Smooth muscle cell (in vitro differentiated cells): ENCODE measurements at regions not wholly inside any gene's neighbourhood (a gene's known extent, or its start where the extent isn't known, plus 50 kb on each side); places are given as distances from the start of the nearest gene placed in this dataset.

ENCODE experiments used
- DNase-seq: peaks from one replicate; lab custom pipeline; 2025; ENCODE audit not compliant: unreplicated experiment; lab: John Stamatoyannopoulos, UW
- H2AFZ ChIP-seq: fragments of 200-600 bp; sonication (generic); 2 replicates; pipeline ENCODE4 v1.6.0; 2016; ENCODE audit warnings: antibody characterized with exemption, low read depth, mild to moderate bottlenecking
- H3F3A ChIP-seq: fragments of 200-600 bp; sonication (generic); 2 replicates; pipeline ENCODE4 v1.6.0; 2017; ENCODE audit warnings: antibody characterized with exemption, low read depth
- H3K27ac ChIP-seq: fragments of 200-600 bp; sonication (generic); 2 replicates; pipeline ENCODE4 v1.5.1; 2016; ENCODE audit warnings: low read depth, mild to moderate bottlenecking
- H3K27me3 ChIP-seq: fragments of 200-600 bp; sonication (generic); 2 replicates; pipeline ENCODE4 v1.6.1; 2016; ENCODE audit warnings: low read depth, mild to moderate bottlenecking
- H3K36me3 ChIP-seq: fragments of 200-600 bp; sonication (generic); 2 replicates; pipeline ENCODE4 v1.5.1; 2016; ENCODE audit warnings: low read depth
- H3K4me1 ChIP-seq: fragments of 200-600 bp; sonication (generic); 2 replicates; pipeline ENCODE4 v1.5.1; 2016; ENCODE audit warnings: low read depth
- H3K4me2 ChIP-seq: fragments of 200-600 bp; sonication (generic); 2 replicates; pipeline ENCODE4 v1.6.0; 2016; ENCODE audit warnings: mild to moderate bottlenecking
- H3K4me3 ChIP-seq: fragments of 200-600 bp; sonication (generic); 2 replicates; pipeline ENCODE4 v1.5.1; 2016; ENCODE audit warnings: mild to moderate bottlenecking
- H3K79me2 ChIP-seq: fragments of 200-600 bp; sonication (generic); 2 replicates; pipeline ENCODE4 v1.6.0; 2016; ENCODE audit warnings: low read depth, mild to moderate bottlenecking
- H3K9ac ChIP-seq: fragments of 200-600 bp; sonication (generic); 2 replicates; pipeline ENCODE4 v1.6.0; 2016; ENCODE audit warnings: low read depth
- H3K9me3 ChIP-seq: fragments of 200-600 bp; sonication (generic); replicated peaks from 2 replicates; pipeline ENCODE4 v1.5.1; 2016; ENCODE audit warnings: low read depth
- H4K20me1 ChIP-seq: fragments of 200-600 bp; sonication (generic); 2 replicates; pipeline ENCODE4 v1.6.0; 2016; ENCODE audit warnings: low read depth
- CTCF ChIP-seq: fragments of 200-600 bp; sonication (generic); IDR thresholded peaks from 2 replicates; pipeline ENCODE4 v1.5.1; 2017; ENCODE audit warnings: borderline replicate concordance, mild to moderate bottlenecking, antibody characterized with exemption; ENCODE audit not compliant: insufficient read depth, poor library complexity, severe bottlenecking
- WGBS: methylation state at CpG from one replicate; pipeline ENCODE4 v1.1.7; 2016; ENCODE audit warnings: low lambda C conversion rate; 5-methylcytosine and 5-hydroxymethylcytosine counted together

- Histone ChIP-seq H3K9ac (no peak overlapping the region), H2AFZ (no peak overlapping the region), H3K27ac (no peak overlapping the region), H3K4me3 (no peak overlapping the region), H3K79me2 (no peaks in the 10 kb centered on the region), H3K36me3 (no peaks in the 10 kb centered on the region), H3K27me3 (no peaks in the 10 kb centered on the region), H3K4me2 (no peak overlapping the region), H4K20me1 (no peaks in the 10 kb centered on the region), H3K4me1 (no peaks in the 10 kb centered on the region), H3K9me3 (no peaks in the 10 kb centered on the region), H3F3A (no peaks in the 10 kb centered on the region)
- WGBS, result 94% methylated on average over 13 of the region's 13 CpGs
- DNase-seq, result no peak
- TF ChIP-seq CTCF, result no peak
Measured at GRCh38 chr2:7930800-7931635, 750.8 kb upstream of the ID2 start.

GRCh38 chr2:7931808-7932207, 750.0 kb upstream of the ID2 start:
- Histone ChIP-seq H3K9ac (no peak overlapping the region), H3K79me2 (no peaks in the 10 kb centered on the region), H3K36me3 (no peaks in the 10 kb centered on the region), H3K4me2 (no peak overlapping the region), H3K27me3 (no peaks in the 10 kb centered on the region), H4K20me1 (no peaks in the 10 kb centered on the region), H3K27ac (no peak overlapping the region), H3F3A (no peaks in the 10 kb centered on the region), H3K4me3 (no peak overlapping the region), H3K9me3 (no peaks in the 10 kb centered on the region), H3K4me1 (no peaks in the 10 kb centered on the region), H2AFZ (no peak overlapping the region)
- WGBS, result 86% methylated on average over 4 of the region's 4 CpGs
- no peak for TF ChIP-seq CTCF
- DNase-seq, result no peak

- H3K4me3 ChIP-seq, result no peak overlapping the region
- no peaks in the 10 kb centered on the region for H3F3A ChIP-seq
- no peak overlapping the region for H2AFZ ChIP-seq
- H3K36me3 ChIP-seq, result no peaks in the 10 kb centered on the region
- H3K79me2 ChIP-seq, result no peaks in the 10 kb centered on the region
- no peak for DNase-seq
- H3K27me3 ChIP-seq, result no peaks in the 10 kb centered on the region
- no peak overlapping the region for H3K4me2 ChIP-seq
- no peak overlapping the region for H3K27ac ChIP-seq
- H3K4me1 ChIP-seq, result no peaks in the 10 kb centered on the region
- no peaks in the 10 kb centered on the region for H4K20me1 ChIP-seq
- H3K9me3 ChIP-seq, result no peaks in the 10 kb centered on the region
- no peak for TF ChIP-seq CTCF
- no peak overlapping the region for H3K9ac ChIP-seq
- WGBS, result 84% methylated on average over 1 of the region's 1 CpG
Measured at GRCh38 chr2:7933672-7934071, 748.2 kb upstream of the ID2 start.

- Histone ChIP-seq H3K4me1 (no peaks in the 10 kb centered on the region), H3K9ac (no peak overlapping the region), H4K20me1 (no peaks in the 10 kb centered on the region), H3K4me2 (no peak overlapping the region), H3K79me2 (no peaks in the 10 kb centered on the region), H3K36me3 (no peaks in the 10 kb centered on the region), H3K4me3 (no peak overlapping the region), H3F3A (no peaks in the 10 kb centered on the region), H3K27me3 (no peaks in the 10 kb centered on the region), H3K27ac (no peak overlapping the region), H2AFZ (no peak overlapping the region), H3K9me3 (no peaks in the 10 kb centered on the region)
- WGBS, result 94% methylated on average over 4 of the region's 4 CpGs
- DNase-seq, result no peak
- no peak for TF ChIP-seq CTCF
Measured at GRCh38 chr2:7934476-7934875, 747.4 kb upstream of the ID2 start.
